NOMO-1 (cell line): ENCODE measurements at regions not wholly inside any gene's neighbourhood (a gene's known extent, or its start where the extent isn't known, plus 50 kb on each side); places are given as distances from the start of the nearest gene placed in this dataset.
"Not testable (repeated sequence)": the region's sequence is repeated elsewhere in the genome, so short reads cannot be mapped to it uniquely, and the experiment has no call there.

Experiments used
- DNase-seq, 2 experiments: peaks; one replicate each; lab custom pipeline; 2025; ENCODE audit not compliant: unreplicated experiment in 2 of 2; lab: John Stamatoyannopoulos, UW

DNA sequence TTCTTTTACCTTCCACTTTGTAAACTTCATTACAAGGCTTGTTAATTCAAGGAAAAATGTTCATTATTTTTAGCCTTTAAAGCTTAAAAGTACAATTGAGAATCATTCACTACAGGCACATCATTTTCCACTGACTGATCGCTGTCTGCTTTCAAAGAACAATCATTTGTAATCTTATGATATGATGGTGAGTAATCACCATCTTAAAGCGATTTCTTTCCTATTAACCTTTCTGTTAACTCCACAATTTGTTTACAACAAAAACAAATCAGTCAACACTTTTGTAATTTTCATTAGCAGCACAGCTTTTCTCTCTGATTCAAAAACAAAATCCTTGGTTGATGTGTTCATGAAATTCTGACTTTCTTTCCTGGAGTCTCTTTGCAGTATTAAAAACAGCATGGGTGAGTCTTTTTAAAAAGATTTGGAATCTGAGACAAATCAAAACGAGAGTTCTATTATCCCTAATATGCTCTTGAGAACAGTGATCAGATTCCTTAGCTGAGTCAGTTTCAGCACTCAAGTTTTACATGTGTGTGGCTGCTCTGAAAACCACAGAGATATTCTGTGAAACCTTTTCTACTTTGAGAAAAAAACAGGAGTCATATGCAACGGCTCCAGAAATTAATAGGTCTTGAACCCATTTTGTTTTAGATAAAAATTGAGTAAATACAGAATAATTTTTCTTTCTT is 145.8 kb upstream of the TMPRSS15 start:
- no peak for DNase-seq

DNA sequence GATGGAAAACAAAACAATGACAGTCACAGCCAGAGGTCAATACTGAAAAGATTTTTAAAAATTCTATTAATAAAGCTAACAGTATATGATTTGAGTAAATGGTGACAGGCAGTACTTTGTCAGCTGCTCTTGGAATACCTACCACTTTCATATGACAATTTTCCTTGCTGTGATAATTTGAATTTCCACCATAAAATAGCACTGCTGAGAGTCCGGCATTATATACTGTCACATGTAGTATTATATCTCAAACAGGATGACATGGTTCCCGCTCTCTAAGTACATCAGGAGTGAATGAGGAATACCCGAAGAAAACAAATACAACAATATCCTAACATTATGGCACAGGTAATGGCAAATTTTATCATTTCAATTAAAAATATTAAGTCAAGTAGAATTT is 146.8 kb upstream of the TMPRSS15 start:
- DNase-seq: no peak

DNA sequence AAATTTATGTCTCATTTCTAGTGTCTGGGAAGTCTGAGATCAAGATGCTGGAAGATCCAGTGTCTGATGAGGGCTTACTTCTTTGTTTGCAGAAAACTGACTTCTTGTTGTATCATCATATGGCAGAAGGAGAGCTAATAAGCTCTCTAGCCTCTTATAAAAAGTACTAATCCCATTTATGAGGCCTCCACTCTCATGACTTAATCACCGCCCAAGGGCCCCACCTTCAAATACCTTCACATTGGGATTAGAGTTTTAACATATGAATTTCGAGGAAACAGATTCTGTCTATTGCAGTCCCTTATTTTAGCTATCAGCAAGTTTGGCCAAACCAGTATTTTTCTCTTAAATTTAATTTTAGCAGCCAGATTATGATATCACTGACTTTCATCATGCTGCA is 150.2 kb upstream of the TMPRSS15 start:
- no peak for DNase-seq

DNA sequence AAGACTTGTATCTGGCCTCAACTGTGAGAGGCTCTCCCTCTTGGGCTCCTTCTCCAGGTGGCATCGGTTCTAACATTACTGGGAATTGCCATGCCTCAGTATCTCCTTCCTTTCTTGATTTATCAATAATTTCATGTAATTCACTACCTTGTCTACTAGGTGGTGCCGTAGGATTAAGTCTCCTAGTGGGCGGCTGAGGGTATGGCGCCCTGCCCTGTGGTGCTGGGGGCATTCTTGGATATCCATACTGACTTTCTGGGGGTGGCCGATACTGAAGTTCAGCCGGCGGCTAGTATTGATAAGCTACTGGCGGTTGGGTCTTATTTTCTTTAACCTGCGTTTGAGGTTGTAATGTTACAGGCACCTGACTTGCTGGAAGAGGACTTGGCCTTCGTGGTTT is 164.2 kb upstream of the TMPRSS15 start:
- DNase-seq: not testable (repeated sequence)

DNA sequence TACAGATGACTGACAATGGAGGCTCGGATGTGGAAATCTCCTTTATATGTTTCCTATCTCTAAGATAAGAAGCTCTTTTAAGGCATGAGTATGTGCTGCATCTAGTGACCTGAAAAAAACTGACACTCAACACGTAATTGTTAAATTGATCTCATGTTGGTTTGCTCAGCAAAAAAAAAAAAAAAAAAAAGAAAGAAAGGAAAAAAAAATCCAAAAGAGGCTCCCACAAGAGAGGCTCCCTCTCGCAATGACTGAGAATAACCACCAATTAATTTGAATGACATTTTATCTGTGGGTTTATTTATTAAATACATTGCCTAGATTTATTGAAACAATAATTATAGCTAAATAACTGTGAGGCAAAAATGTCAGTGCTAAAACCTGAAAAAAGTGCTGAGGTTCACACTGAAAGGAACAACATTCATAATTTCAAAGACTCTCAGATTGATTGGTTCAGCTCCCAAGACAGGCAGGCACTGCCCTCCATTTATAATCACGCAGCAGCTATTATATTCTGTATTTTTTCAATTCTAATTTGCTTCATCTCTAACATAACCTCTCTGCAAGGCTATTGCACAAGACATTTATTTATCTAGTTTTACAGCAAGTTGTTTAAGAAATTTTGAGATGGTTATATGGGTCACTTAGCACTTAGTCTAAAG is 184.5 kb upstream of the TMPRSS15 start:
- DNase-seq: no peak

DNA sequence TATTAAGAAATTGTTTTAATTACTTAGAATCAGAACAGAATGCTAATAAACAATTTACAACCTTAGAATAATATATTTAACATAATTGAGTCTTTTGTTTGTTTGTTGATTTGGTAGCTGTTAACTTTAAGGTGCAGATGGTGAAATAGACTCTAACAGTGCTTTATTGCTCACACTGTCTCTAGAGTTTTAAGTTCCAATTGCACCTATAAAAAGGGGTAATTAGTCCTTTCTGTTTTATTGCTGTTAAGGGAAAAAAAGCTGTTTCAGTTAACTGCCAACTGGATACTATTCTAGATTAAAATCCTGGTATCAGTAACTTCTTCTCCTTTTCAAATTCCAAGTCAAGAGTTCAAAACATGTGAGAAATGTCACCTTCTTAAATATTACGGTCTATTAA is 197.6 kb upstream of the TMPRSS15 start:
- DNase-seq: no peak

DNA sequence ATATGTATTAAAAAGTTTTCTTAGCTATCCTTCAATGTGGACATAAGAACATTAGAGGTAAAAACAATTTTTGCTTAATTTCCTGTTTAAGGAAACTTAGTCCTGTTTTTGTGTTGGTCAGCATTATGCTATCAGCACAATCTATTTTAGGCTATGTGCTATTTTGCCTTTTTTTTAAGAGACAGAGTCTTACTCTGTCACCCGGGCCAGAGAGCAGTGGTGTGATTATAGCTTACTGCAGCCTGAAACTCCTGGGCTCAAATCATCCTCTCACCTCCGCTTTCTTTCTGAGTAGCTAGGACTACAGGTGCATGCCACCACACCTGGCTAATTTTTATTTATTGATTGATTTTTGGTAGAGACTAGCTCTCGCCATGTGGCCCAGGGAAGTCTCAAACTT is 199.1 kb upstream of the TMPRSS15 start:
- no peak for DNase-seq

DNA sequence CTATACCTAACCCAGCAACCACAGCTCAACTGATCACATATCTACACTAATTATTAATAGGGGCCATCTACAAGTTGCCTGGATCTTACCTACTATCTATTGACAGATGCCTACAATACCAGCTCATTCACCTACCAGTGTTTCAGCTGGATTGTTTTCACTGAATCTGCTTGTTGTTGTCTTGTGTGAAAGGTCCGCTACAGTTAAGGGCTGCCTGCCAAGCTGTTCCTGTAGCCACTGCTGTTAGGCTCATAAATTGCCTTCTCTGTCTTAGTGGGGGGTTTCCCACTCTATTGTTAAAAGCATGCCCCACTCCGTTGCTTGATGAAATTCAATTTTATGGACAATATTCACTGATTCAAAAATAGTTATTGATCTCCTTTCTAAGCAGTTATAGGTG is 199.7 kb upstream of the TMPRSS15 start:
- DNase-seq: no peak

DNA sequence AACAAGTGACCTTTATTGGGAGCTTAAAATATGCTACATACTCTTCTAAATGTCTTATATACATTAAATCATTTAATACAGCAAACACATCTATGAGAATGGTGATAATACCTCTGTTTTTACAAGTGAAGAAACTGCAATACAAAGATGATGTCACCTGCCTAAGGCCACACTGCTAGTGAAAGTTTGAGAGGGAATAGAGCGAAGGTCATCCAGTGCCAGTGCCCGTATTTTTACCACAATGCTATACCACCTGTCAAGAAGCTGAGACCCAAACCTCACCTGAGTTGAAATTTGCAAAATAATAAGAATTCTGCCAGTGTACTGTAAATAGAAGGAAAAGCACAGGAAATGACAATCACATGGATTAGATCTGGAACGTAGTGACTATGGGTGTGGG is 200.4 kb upstream of the TMPRSS15 start:
- DNase-seq: no peak

DNA sequence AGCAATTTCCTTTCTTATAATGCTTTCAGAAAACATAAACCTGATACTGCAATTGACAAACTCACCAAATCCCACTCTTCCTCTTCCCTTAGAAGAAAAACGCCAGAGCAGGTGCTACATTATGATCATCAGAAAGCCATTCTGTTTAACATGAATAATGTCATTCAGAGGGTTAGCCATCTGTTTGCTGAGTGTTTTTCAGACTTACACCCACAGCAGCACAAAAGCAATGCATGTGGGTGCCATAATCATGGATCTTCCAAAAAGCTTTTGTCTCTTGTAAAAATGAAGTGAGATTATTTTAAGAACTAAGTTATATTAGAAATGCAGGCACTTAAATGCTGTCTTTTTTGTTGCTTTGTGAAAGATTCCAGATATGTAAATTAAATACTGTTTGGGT is 204.6 kb upstream of the TMPRSS15 start:
- no peak for DNase-seq

DNA sequence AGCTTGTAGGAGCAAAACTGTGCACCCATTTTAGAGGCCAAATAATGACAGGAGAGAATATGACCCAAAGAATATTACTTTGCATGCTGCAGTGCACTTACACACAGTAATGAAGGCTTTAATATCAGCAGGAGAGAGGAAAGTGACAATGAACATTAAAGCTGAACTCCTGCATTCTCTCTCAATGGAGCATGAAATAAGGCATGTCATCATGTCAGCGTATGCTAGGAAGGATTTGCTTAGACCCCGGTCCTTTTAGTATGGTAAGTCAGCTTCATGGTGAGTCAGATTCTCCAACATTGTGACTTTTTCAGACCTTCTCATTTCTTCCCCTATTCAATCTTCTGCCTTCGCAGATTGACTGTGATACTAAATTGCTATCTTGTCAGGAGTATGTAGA is 210.7 kb upstream of the TMPRSS15 start:
- DNase-seq: no peak

DNA sequence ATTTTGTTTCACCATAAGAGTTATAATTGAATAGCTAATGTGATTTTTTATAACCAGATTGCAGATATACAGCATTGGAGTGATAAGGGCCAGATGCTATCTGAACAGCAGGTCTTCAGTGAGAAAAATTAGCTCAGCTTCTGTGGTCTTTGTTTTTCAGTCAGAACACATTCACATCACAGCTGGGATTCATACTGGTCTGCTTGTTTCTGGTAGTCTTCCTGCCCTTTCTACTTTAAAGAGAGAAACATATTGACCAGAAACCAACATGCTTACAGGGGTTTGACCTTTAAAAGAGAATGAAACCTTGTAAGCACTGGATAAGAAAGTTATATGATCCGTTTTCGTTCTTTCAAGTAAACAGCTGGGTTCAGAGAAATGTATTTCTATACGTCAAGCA is 213.7 kb upstream of the TMPRSS15 start:
- DNase-seq: no peak

DNA sequence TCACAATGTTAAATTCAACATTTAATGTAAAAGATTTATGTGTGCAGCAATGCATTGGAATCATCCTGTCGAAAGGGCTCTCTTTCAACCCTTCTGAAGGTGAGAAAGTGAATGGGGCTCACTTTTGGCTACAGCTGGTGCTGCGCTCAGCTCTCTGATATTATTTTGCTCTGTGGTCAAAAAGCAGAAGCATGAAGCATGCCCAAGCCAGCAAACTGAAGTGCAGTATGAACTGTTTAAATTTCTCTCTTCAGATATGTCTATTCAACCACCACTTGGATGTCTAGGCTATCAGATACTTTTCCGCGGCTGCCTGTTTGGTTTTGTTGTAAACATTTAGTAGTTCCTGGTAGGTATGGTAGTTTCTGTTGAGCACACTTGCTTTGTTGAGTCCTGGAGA is 216.9 kb upstream of the TMPRSS15 start:
- DNase-seq: no peak

DNA sequence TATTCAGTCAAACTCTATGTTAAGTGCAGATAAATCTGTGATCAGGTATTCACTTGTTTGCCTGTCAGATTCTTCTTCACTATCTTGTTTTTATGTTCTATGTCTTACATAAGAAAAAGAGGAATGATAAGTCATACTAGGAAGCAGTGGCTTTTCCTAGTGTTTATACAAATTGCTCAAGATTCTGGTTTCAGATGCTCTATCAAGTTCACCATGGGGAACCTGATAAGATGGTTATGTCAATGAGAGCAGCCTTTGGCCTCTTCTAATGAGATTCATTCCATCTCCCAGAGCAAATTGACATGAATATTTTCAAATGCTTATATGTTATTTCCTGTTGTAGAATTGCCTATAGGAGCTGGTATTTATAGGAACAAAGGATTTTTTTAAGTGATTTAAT is 218.8 kb upstream of the TMPRSS15 start:
- no peak for DNase-seq

DNA sequence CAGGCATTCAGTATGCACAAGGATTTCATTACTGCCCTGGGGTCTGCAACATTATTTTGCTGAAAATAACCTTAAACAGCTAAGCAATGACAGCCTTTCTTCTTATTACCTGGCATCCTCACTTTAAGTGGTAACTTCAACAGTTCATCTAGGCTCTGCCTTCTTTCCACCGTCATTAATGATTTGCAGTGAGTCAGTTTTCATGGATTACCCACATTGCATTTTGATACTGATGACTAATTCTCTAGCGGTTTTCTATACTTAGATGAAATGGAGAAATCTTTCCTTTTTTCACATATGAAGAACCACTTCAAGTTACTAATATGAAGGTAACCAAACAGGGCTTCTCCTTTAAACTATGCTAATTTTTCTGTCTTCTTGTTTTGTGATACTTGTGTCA is 226.9 kb upstream of the TMPRSS15 start:
- no peak for DNase-seq

DNA sequence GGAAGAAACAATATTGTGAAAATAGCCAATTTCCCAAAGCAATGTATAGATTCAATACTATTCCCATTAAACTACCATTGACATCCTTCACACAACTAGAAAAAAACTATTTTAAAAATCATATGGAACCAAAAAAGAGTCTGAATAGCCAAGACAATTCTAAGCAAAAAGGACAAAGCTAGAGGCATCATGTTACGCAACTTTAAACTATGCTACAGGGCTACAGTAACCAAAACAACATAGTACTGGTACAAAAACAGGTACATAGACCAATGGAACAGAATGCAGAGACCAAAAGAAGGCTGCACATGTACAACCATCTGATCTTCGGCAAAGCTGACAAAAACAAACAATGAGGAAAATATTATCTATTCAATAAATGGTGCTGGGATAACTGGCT is 233.3 kb upstream of the TMPRSS15 start:
- DNase-seq: no peak

DNA sequence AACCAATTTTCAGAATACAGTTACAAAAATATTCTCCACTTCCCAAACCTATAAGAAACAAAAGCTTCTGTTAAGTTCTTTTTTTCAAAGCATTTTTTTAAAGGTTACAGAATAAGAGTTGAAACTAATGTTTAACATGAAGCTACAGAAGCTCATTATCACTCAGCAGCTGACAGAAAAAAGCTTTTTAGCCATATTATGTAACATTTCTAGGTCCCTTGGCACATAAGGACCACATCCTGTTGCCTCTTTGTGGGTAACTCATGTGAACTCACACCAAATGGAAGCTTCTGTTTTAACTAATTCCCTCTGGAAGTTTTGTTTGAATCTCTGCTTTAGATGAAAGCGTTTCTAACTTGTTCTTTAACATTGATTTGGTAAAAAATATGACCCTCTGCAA is 242.5 kb upstream of the TMPRSS15 start:
- DNase-seq: no peak

DNA sequence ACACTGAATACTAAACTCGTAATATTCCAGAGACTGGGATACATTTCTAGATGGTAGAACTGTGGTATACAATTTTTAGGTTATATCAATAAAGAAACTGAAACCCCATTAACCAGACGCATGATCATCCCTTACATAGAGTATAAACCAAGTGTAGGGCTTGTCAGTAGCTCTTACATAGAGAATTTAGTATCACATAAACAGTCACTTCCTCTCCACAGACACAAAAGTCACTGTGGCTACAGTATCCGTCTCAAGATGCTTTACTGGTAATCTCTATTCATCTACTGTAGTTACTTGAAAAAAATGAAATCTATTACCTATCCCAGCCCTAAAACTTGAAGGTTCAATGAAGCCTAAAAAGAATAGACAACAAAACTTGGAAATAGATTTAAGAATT is 252.3 kb upstream of the TMPRSS15 start:
- no peak for DNase-seq

DNA sequence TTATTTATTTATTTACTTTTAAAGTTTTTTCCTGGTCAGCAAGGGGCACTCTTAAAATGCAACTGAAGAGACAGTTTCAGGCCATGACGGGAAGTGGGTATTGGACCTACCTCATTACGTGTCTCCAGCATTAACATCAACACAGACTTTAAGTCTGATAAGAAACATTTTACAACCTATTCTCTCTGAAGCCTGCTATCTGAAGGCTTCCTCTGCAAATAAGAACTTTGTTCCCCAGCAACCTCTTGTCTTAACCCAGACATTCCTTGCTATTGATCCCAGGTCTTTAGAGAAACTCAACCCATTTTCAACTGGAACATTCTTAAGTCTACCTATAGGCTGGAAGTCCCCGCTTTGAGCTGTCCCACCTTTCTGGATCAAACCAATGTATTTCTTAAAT is 258.3 kb upstream of the TMPRSS15 start:
- DNase-seq: no peak

DNA sequence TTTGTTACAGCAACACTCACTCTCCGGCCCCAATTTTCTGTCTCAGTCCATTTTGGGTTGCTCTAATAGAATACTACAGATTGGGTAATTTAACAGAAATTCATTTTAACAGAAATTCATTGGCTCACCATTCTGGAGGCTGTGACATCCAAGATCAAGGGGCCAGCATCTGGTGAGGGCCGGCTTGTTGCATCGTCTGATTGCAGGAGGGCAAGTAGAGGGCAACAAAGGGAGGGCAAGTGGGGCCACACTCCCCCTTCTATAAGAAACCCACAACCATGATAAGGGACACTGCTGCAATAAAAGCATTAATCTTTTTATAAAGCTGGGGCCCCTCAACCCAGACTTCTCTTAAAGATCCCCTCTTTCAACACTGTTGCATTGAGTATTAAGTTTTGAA is 260.1 kb upstream of the TMPRSS15 start:
- DNase-seq: no peak

DNA sequence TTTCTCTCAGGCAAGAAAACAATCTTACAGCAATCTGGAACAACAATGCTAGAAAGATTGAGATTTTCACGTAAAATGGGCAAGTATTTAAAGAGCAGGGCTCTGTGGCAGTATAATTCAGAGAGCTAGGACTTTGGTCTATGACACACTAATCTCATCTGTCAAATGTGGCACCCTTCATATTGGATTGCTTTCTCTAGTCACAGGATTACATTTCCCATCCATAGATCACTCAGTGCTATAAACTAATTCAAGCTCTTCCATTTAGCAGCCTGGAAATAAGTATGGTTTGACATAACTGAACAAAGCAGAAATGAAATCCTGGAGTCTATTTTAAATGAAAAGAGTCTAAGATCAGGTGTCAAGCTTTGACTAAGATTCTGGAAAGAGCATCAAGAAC is 263.1 kb upstream of the TMPRSS15 start:
- no peak for DNase-seq

DNA sequence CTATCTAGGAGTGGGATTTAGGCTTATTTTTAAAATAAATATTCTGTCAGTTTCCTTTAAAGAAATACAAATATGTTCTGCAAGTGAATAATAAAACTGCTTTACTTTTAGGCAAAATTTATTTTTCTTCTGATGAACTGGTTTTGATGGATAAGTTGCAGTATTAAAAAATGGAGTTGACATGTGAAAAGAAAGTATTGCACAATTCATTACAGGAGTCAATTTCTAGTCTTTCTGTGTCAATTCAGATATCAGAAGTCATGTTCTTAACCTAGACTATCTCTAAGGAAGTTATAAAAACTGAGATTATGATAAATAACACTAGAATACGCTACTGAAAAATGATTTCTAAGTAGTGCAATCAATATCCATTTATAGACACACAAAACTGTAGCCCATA is 270.2 kb upstream of the TMPRSS15 start:
- DNase-seq: no peak

DNA sequence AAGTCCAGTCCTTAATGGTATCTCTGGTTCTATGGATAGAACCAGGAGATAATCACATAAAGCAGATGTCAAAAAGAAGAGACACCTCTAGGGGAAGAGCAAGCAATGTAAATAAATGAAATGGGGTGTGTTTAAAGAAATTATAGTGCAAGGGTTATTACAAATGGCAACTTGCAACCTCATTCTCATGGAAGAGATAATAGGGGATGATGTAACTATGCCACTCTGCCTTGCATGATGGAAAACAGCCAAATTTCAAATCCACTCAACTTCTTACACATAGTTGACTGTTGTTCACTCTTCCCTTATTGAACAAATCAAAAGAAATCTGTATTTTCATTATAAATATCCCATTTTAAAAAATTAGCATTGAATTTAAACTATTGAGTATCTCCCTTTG is 274.0 kb upstream of the TMPRSS15 start:
- DNase-seq: no peak
